OCI-LY3 (cell line): ENCODE measurements at regions not wholly inside any gene's neighbourhood (a gene's known extent, or its start where the extent isn't known, plus 50 kb on each side); places are given as distances from the start of the nearest gene placed in this dataset.

Experiments used
- H2AFZ ChIP-seq: fragments of 200-600, 300-600 bp; shearing (Covaris generic); 2 replicates; pipeline ENCODE4 v1.6.0; 2014; ENCODE audit warnings: antibody characterized with exemption, low read depth, low read length
- H3K27ac ChIP-seq: fragments of 200-600, 300-600 bp; sonication (generic); 2 replicates; pipeline ENCODE4 v1.5.1; 2014; ENCODE audit warnings: mild to moderate bottlenecking, low read length, moderate library complexity, mixed read lengths
- H3K27me3 ChIP-seq: fragments of 200-600, 300-600 bp; sonication (generic); 2 replicates; pipeline ENCODE4 v1.6.1; 2014; ENCODE audit warnings: low read depth, low read length, mixed read lengths
- H3K36me3 ChIP-seq: fragments of 200-600, 300-600 bp; sonication (generic); replicated peaks from 2 replicates; pipeline ENCODE3; 2014; ENCODE audit warnings: low read depth, low read length, mixed read lengths
- H3K4me1 ChIP-seq: fragments of 300-600, 200-600 bp; sonication (generic); 2 replicates; pipeline ENCODE4 v1.6.1; 2014; ENCODE audit warnings: low read length, mixed read lengths
- H3K4me2 ChIP-seq: fragments of 200-600, 300-600 bp; sonication (generic); 2 replicates; pipeline ENCODE4 v1.6.1; 2014; ENCODE audit warnings: low read length, mixed read lengths
- H3K4me3 ChIP-seq: fragments of 300-600, 200-600 bp; sonication (generic); 2 replicates; pipeline ENCODE4 v1.5.1; 2014; ENCODE audit warnings: antibody characterized with exemption, mild to moderate bottlenecking, low read length, moderate library complexity
- H3K79me2 ChIP-seq: fragments of 300-600, 200-600 bp; shearing (Covaris generic); 2 replicates; pipeline ENCODE4 v1.6.1; 2014; ENCODE audit warnings: mild to moderate bottlenecking, low read length, mixed read lengths
- H3K9ac ChIP-seq: fragments of 300-600, 200-600 bp; shearing (Covaris generic); 2 replicates; pipeline ENCODE4 v1.6.0; 2014; ENCODE audit warnings: mild to moderate bottlenecking, low read length, moderate library complexity
- H3K9me3 ChIP-seq: fragments of 200-600, 300-600 bp; shearing (Covaris generic); 2 replicates; pipeline ENCODE4 v1.6.1; 2014; ENCODE audit warnings: low read length, mixed read lengths; ENCODE audit not compliant: insufficient read depth
- H4K20me1 ChIP-seq: fragments of 200-600, 300-600 bp; sonication (generic); 2 replicates; pipeline ENCODE4 v1.6.1; 2016; ENCODE audit warnings: low read length, mixed read lengths; ENCODE audit not compliant: insufficient read depth
- EZH2phosphoT487 ChIP-seq: fragments of 200-600 bp; shearing (Covaris generic); IDR thresholded peaks from 2 replicates; pipeline ENCODE4 v1.6.1; 2018; ENCODE audit warnings: antibody characterized with exemption, mixed run types, low read depth
- TF ChIP-seq, protein P1 (sequence below): fragments of 200-600, 300-600 bp; sonication (generic); IDR thresholded peaks from 2 replicates; pipeline ENCODE4 v1.5.1; 2014; ENCODE audit warnings: antibody characterized with exemption, low read length, low read depth

DNA sequence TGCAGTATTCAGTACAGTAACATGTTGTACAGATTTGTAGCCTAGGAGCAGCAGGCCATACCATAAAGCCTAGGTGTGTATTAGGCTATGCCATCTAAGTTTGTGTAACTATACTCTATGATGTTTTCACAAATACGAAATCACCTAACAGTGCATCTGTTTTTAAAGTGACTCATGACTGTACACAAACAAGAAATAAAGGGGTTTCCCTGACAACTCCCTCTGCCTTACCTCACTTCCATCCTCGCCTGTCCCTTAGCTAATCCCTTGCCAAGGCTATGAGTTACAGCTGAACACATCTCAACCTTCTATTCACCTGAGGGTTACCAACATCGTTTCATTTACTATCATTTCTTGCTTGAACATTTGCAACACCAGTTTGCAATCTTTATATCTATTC is 78.6 kb upstream of the RPRM start:
- Histone ChIP-seq H3K4me2 (no peak overlapping the region), H3K9ac (no peak overlapping the region), H3K79me2 (no peaks in the 10 kb centered on the region), H4K20me1 (no peaks in the 10 kb centered on the region), H3K4me1 (peaks cover 1% of the 10 kb centered on the region; the same call in 1 of the 2 replicates), H3K9me3 (no peaks in the 10 kb centered on the region), H3K36me3 (no peaks in the 10 kb centered on the region), H3K27ac (no peak overlapping the region), H3K4me3 (no peak overlapping the region), H3K27me3 (no peaks in the 10 kb centered on the region), H2AFZ (no peak overlapping the region)
- TF ChIP-seq, protein P1, sequence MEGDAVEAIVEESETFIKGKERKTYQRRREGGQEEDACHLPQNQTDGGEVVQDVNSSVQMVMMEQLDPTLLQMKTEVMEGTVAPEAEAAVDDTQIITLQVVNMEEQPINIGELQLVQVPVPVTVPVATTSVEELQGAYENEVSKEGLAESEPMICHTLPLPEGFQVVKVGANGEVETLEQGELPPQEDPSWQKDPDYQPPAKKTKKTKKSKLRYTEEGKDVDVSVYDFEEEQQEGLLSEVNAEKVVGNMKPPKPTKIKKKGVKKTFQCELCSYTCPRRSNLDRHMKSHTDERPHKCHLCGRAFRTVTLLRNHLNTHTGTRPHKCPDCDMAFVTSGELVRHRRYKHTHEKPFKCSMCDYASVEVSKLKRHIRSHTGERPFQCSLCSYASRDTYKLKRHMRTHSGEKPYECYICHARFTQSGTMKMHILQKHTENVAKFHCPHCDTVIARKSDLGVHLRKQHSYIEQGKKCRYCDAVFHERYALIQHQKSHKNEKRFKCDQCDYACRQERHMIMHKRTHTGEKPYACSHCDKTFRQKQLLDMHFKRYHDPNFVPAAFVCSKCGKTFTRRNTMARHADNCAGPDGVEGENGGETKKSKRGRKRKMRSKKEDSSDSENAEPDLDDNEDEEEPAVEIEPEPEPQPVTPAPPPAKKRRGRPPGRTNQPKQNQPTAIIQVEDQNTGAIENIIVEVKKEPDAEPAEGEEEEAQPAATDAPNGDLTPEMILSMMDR = no peak
- TF ChIP-seq EZH2phosphoT487 = no peak

DNA sequence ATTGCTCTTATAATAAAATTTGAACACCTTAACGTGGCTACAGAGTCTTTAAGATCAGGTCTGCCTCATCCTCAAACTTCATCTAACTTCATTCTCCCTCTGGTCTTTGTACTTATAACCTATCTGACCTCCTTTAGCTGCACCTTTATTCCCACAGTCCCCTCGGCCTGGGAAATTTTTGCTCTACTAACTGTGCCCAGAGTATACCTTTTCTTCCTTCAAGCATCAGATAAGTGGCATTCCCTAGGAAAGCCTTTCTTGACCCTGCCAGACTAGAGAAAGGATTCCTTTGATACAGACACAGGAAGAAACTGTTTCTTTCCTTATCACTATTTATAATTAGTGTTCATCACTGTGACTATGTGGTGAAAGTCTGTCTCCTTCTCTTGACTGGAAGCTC is 79.2 kb upstream of the RPRM start:
- TF ChIP-seq EZH2phosphoT487 = no peak
- TF ChIP-seq, protein P1 = no peak
- H3K9ac ChIP-seq = no peak overlapping the region
- H4K20me1 ChIP-seq = no peaks in the 10 kb centered on the region
- no peaks in the 10 kb centered on the region for H3K79me2 ChIP-seq
- no peaks in the 10 kb centered on the region for H3K9me3 ChIP-seq
- no peaks in the 10 kb centered on the region for H3K36me3 ChIP-seq
- no peak overlapping the region for H2AFZ ChIP-seq
- H3K27ac ChIP-seq = no peak overlapping the region
- no peaks in the 10 kb centered on the region for H3K27me3 ChIP-seq
- H3K4me2 ChIP-seq = no peak overlapping the region
- H3K4me3 ChIP-seq = no peak overlapping the region
- no peaks in the 10 kb centered on the region for H3K4me1 ChIP-seq

DNA sequence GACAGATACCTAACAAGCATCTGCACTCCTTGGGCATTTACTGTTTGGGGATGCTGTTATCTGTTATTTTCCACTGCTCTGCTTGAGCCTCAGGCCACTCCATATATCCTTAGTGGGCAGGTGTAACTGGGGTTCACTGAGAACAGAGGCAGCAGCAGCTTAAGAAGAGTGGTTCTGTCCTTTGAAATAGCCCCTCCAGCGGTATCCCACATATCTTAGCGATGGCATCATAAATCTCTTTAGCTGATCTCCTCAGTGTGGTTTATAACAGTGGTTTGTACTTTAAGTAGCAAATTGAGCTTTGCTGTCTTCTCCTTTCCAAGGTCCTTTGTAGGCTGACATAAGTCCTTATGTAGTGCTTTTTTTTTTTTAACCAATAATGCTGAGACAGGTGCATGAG is 79.7 kb upstream of the RPRM start:
- H3K4me1 ChIP-seq = no peaks in the 10 kb centered on the region

DNA sequence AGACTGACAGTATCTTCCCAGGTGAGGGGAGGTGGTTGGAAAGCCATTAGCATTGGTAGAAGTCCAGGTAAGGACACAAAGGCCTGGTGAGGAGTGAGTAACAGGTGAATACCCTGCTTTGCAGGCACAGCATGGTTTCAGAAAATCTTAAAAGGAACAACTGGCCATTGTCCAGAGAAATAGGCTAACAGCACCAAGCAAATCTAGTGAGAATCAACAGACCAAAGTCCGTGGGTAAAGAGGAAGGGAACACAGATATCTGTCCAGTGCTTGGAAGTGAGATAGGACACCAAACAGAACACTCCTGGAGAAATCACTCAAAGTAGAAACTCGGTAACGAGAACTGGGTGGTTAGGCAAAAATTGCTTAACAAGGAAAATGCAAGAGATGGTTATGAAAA is 88.8 kb upstream of the RPRM start:
- Histone ChIP-seq H3K9me3 (no peaks in the 10 kb centered on the region), H3K27me3 (no peaks in the 10 kb centered on the region), H3K79me2 (no peaks in the 10 kb centered on the region), H3K4me1 (peaks cover 5% of the 10 kb centered on the region), H3K4me3 (no peak overlapping the region), H3K4me2 (no peak overlapping the region), H4K20me1 (no peaks in the 10 kb centered on the region), H3K9ac (no peak overlapping the region), H2AFZ (no peak overlapping the region), H3K27ac (no peak overlapping the region), H3K36me3 (no peaks in the 10 kb centered on the region)
- no peak for TF ChIP-seq EZH2phosphoT487
- TF ChIP-seq, protein P1 = no peak

More for the DNA sequence above, 79.7 kb upstream of the RPRM start:
- H3K9ac ChIP-seq = no peak overlapping the region
- H3K4me2 ChIP-seq = no peak overlapping the region
- no peaks in the 10 kb centered on the region for H3K79me2 ChIP-seq
- no peak for TF ChIP-seq EZH2phosphoT487
- TF ChIP-seq, protein P1 = no peak
- no peak overlapping the region for H3K27ac ChIP-seq
- no peak overlapping the region for H2AFZ ChIP-seq
- H4K20me1 ChIP-seq = no peaks in the 10 kb centered on the region
- H3K27me3 ChIP-seq = no peaks in the 10 kb centered on the region
- H3K9me3 ChIP-seq = no peaks in the 10 kb centered on the region
- H3K36me3 ChIP-seq = no peaks in the 10 kb centered on the region
- no peak overlapping the region for H3K4me3 ChIP-seq
